Thymus (tissue), 11 donors: ENCODE measurements at regions not wholly inside any gene's neighbourhood (a gene's known extent, or its start where the extent isn't known, plus 50 kb on each side); places are given as distances from the start of the nearest gene placed in this dataset.

Experiments used
- DNase-seq, 9 donors: peaks; one replicate each; pipeline ENCODE4 v3.0.0-alpha.2; 2013; ENCODE audit warnings: low spot score in 9 of 9, low read depth in 6 of 9, missing footprints in 1 of 9
- H3K27ac ChIP-seq, 2 donors: one replicate each; pipeline ENCODE4 v1.5.1; 2013; ENCODE audit warnings: control low read depth in 1 of 2, low read depth in 1 of 2, low read length in 1 of 2, mild to moderate bottlenecking in 1 of 2, moderate library complexity in 1 of 2
- H3K27me3 ChIP-seq, 2 donors: one replicate each; pipeline ENCODE4 v1.5.1; 2013; ENCODE audit warnings: low read length in 1 of 2; ENCODE audit not compliant: control insufficient read depth in 2 of 2, insufficient read depth in 1 of 2
- H3K36me3 ChIP-seq, 2 donors: one replicate each; pipeline ENCODE4 v1.5.1; 2013; ENCODE audit warnings: low read length in 1 of 2, mild to moderate bottlenecking in 1 of 2, moderate library complexity in 1 of 2; ENCODE audit not compliant: control insufficient read depth in 2 of 2, insufficient read depth in 2 of 2
- H3K4me1 ChIP-seq, 2 donors: one replicate each; pipeline ENCODE4 v1.5.1; 2013; ENCODE audit warnings: low read length in 2 of 2; ENCODE audit not compliant: control insufficient read depth in 2 of 2, insufficient read depth in 2 of 2
- H3K4me3 ChIP-seq, 2 donors: one replicate each; pipeline ENCODE4 v1.5.1; 2013; ENCODE audit warnings: low read length in 2 of 2, control low read depth in 1 of 2, mild to moderate bottlenecking in 1 of 2
- H3K9me3 ChIP-seq, 2 donors: one replicate each; pipeline ENCODE4 v1.5.1; 2013; ENCODE audit warnings: low read length in 1 of 2, mild to moderate bottlenecking in 1 of 2; ENCODE audit not compliant: control insufficient read depth in 2 of 2, insufficient read depth in 1 of 2
- WGBS: extraction: QIAGEN DNeasy Blood & Tissue Kit; methylation state at CpG from one replicate; pipeline ENCODE4 v1.1.7; 2013; 5-methylcytosine and 5-hydroxymethylcytosine counted together
- donor health status: healthy.

DNA sequence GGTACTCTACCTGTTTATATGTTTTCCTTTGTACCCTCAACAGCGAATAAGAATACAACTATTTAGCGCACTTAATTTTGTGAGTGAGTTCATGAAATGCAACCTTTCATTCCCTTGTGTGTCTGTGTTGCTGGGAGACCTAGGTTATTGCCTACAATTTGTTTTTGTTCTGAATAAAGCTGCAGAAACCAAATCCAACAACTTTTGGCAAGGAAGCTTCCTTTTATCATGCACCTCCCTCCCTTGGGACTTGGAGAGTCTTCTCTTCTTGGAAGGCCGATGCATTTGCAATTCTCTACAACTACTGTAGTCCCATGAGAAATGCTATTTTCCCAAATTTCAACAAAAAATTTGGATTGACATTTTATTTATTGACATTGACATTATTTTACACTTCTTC lies 1002.4 kb upstream of the CADM2 start:
- no peak overlapping the region for H3K4me3 ChIP-seq
- H3K9me3 ChIP-seq = no peaks in the 10 kb centered on the region
- H3K27me3 ChIP-seq = no peaks in the 10 kb centered on the region
- H3K27ac ChIP-seq = no peak overlapping the region
- no peaks in the 10 kb centered on the region for H3K36me3 ChIP-seq
- WGBS = 85% methylated on average over 3 of the region's 3 CpGs
- no peak for DNase-seq
- H3K4me1 ChIP-seq = no peaks in the 10 kb centered on the region

DNA sequence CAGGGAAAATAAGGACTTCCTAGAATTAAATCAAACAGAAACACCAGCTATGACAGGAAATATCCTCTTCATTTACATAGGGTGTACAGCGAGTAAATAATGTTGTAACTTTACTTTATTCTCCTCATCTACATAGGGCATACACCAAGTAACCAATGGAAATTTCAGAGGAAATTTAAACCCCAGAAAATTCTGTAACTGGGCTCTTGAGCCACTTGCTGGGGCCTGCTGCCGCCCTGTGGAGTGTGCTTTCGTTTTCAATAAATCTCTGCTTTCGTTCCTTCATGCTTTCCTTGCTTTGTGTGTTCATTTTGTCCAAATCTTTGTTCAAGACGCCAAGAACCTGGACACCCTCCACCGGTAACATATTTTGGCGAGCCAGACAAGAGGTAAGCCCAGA lies 990.4 kb upstream of the CADM2 start:
- WGBS = 88% methylated on average over 7 of the region's 7 CpGs
- no peak overlapping the region for H3K4me3 ChIP-seq
- DNase-seq = no peak
- H3K9me3 ChIP-seq = peaks cover 0 to 7% of the 10 kb centered on the region in 2 donors
- H3K27me3 ChIP-seq = no peaks in the 10 kb centered on the region
- no peak overlapping the region for H3K27ac ChIP-seq
- no peaks in the 10 kb centered on the region for H3K4me1 ChIP-seq
- no peaks in the 10 kb centered on the region for H3K36me3 ChIP-seq

DNA sequence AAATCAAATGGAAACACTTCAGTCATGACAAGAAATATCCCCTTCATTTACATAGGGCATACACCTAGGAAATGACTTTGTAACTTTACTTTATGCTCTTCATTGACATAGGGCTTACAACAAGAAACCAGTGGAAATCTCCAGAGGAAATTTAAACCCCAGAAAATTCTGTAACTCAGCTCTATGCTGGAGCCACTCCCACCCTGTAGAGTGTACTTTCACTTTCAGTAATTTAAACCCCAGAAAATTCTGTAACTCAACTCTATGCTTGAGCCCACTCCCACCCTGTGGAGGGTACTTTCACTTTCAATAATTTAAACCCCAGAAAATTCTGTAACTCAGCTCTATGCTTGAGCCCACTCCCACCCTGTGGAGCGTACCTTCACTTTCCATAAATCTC lies 987.1 kb upstream of the CADM2 start:
- H3K36me3 ChIP-seq = no peaks in the 10 kb centered on the region
- WGBS = 97% methylated on average over 1 of the region's 1 CpG
- no peaks in the 10 kb centered on the region for H3K27me3 ChIP-seq
- DNase-seq = no peak
- no peak overlapping the region for H3K27ac ChIP-seq
- H3K4me3 ChIP-seq = no peak overlapping the region
- peaks cover 0 to 11% of the 10 kb centered on the region in 2 donors for H3K9me3 ChIP-seq
- H3K4me1 ChIP-seq = no peaks in the 10 kb centered on the region

DNA sequence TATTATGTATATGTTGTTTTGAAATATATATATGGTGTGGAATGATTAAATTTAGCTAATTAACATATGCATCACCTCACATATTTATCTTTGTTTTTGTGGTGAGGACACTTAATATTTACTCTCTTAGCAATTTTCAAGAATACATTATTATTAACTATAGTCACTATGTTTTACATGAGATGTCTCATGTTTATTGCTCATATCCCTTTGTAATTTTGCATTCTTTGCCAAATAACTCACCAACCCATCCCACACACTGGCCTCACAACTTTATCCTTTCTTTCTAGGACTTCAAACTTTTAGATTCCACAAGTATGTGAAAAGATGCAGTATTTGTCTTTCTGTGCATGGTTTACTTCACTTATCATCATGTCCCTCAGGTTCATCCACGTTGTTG lies 950.2 kb upstream of the CADM2 start:
- no peaks in the 10 kb centered on the region for H3K9me3 ChIP-seq
- no peak overlapping the region for H3K27ac ChIP-seq
- H3K4me1 ChIP-seq = no peaks in the 10 kb centered on the region
- no peak for DNase-seq
- no peaks in the 10 kb centered on the region for H3K27me3 ChIP-seq
- no peak overlapping the region for H3K4me3 ChIP-seq
- H3K36me3 ChIP-seq = no peaks in the 10 kb centered on the region
- WGBS = 68% methylated on average over 1 of the region's 1 CpG

DNA sequence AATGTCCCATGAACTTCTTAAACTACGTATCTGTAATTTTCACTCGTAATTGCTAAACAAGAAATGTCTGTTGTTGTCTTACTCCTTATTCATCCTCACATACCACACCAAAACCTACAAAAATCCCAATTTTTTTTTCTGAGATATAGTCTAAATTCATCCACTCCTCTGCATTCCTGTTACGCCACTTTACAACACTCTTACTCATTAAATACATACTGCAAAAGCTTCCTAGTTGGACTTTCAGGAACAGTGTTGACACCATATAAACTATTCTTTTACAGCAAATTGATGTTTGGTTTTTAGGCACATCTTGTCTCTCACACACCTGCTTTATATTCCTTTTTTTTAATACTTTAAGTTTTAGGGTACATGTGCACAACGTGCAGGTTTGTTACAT lies 934.9 kb upstream of the CADM2 start:
- H3K4me3 ChIP-seq = no peak overlapping the region
- no peak for DNase-seq
- WGBS = 94% methylated on average over 4 of the region's 4 CpGs
- H3K9me3 ChIP-seq = peaks cover 0 to 4% of the 10 kb centered on the region in 2 donors
- no peaks in the 10 kb centered on the region for H3K27me3 ChIP-seq
- H3K36me3 ChIP-seq = no peaks in the 10 kb centered on the region
- no peaks in the 10 kb centered on the region for H3K4me1 ChIP-seq
- H3K27ac ChIP-seq = no peak overlapping the region

DNA sequence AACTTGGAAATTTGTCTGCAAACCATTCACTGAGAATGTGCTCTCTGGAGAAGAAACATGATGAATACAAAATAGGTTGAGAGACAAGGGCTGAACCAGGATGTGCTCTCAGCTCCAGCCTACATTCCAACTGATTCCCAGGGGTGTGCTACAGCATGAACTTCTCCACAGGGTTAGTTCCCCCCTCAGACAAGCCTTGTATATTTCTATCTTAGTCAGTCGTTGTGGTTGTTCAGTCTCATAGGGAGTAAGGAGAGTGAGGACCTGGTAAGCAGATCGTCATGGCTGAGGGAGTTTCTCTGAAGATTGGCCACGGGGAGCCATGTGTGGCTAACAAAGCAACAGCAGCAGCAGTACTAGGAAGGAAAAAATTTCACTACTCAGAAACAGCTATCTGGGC lies 919.7 kb upstream of the CADM2 start:
- no peak for DNase-seq
- H3K4me1 ChIP-seq = no peaks in the 10 kb centered on the region
- no peak overlapping the region for H3K4me3 ChIP-seq
- H3K27me3 ChIP-seq = no peaks in the 10 kb centered on the region
- WGBS = 87% methylated on average over 3 of the region's 3 CpGs
- H3K36me3 ChIP-seq = no peaks in the 10 kb centered on the region
- no peaks in the 10 kb centered on the region for H3K9me3 ChIP-seq
- H3K27ac ChIP-seq = no peak overlapping the region

DNA sequence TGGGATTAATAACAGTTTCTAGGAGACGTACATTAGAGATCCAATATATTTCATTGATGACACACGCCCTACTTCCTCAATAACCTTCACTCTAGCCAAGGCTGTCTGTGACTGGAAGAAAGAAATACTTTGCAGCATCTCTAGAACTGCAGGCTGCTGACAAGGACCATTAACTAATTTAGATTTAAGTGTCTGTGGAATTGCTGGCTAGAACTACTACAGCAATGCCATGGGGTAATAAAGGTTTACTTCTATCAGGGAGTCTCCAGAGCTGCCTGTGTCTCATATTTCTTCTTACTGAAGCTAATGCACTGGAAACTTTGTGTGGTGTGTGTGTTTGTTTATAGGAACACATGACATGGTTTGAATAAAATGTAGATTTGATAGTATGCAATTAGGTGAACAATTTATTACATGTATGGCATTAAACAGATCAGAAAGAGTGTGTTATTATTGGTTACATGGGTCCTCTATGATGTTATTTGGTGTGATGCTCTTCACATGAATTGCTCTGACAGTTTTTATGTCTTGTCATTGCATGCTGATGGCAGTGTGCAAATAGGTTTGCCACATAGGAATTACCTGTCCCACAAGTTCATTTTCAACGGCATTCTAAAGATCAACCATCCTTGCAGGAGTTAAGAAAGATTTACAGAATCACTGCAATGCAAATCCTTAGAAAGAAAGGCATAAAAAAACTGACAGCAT lies 916.2 kb upstream of the CADM2 start:
- no peaks in the 10 kb centered on the region for H3K36me3 ChIP-seq
- WGBS = 91% methylated on average over 3 of the region's 3 CpGs

DNA sequence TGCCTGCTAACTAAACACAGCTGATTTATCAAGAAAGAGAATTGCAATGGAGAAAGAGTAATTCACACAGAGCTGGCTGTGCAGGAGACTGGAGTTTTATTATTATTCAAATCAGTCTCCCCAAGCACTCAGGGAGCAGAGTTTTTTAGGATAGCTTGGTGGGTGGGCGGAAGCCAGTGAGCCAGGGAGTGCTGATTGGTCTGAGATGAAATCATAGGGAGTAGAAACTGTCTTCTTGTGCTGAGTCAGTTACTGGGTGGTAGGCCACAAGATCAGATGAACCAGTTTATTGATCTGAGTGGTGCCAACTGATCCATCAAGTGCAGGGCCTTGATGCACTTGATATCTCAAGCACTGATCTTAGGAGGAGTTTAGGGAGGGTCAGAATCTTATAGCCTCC lies 891.9 kb upstream of the CADM2 start:
- Histone ChIP-seq H3K27ac (no peak overlapping the region), H3K9me3 (peaks cover 0 to 4% of the 10 kb centered on the region in 2 donors), H3K4me3 (no peak overlapping the region), H3K4me1 (no peaks in the 10 kb centered on the region), H3K27me3 (no peaks in the 10 kb centered on the region), H3K36me3 (no peaks in the 10 kb centered on the region)
- DNase-seq = no peak
- 95% methylated on average over 1 of the region's 1 CpG for WGBS

More for the DNA sequence above, 916.2 kb upstream of the CADM2 start:
- no peak for DNase-seq
- Histone ChIP-seq H3K4me1 (no peaks in the 10 kb centered on the region), H3K4me3 (no peak overlapping the region), H3K27ac (no peak overlapping the region), H3K9me3 (peaks cover 0 to 2% of the 10 kb centered on the region in 2 donors), H3K27me3 (no peaks in the 10 kb centered on the region)

DNA sequence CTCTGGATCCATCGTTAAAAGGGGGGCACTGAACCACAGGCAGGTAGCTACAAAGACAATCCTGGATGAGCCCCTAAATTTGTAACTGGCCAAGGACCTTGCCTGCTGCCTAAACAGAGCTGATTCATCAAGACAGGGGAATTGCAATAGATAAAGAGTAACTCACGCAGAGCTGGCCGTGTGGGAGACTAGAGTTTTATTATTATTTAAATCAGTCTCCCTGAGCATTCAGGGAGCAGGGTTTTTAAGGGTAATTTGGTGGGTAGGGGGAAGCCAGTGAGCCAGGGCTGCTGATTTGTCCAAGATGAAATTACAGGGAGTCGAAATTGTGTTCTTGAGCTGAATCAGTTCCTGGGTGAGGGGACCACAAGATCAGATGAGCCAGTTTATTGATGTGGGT lies 885.1 kb upstream of the CADM2 start:
- Histone ChIP-seq H3K4me1 (no peaks in the 10 kb centered on the region), H3K27ac (no peak overlapping the region), H3K27me3 (no peaks in the 10 kb centered on the region), H3K4me3 (no peak overlapping the region), H3K36me3 (no peaks in the 10 kb centered on the region), H3K9me3 (peaks cover 0 to 5% of the 10 kb centered on the region in 2 donors)
- whole genome bisulfite sequencing = 89% methylated on average over 4 of the region's 4 CpGs
- DNase-seq = no peak
